ENCODE measurements at regions not wholly inside any gene's neighbourhood (a gene's known extent, or its start where the extent isn't known, plus 50 kb on each side); places are given as distances from the start of the nearest gene placed in this dataset.

- no peak for TF ChIP-seq PKNOX1 (IDR thresholded peaks at IDR 0.05)
- no peak for TF ChIP-seq BHLHE40 (IDR thresholded peaks at IDR 0.05; ENCODE audit: borderline replicate concordance)
- no peak for TF ChIP-seq TARDBP (IDR thresholded peaks at IDR 0.05)
- no peak for TF ChIP-seq SP1 (IDR thresholded peaks at IDR 0.05)
- TF ChIP-seq CTBP1 (IDR thresholded peaks at IDR 0.05; ENCODE audit: borderline replicate concordance), result no peak
- no peak for TF ChIP-seq FOXK2 (IDR thresholded peaks at IDR 0.05)
- TF ChIP-seq LEF1 (IDR thresholded peaks at IDR 0.05; ENCODE audit: borderline replicate concordance), result no peak
- TF ChIP-seq ZNF384 (IDR thresholded peaks at IDR 0.05), result no peak
- TF ChIP-seq FOXM1 (IDR thresholded peaks at IDR 0.05; ENCODE audit: borderline replicate concordance), result no peak
- TF ChIP-seq NFRKB (IDR thresholded peaks at IDR 0.05), result no peak
- TF ChIP-seq SUZ12 (IDR thresholded peaks at IDR 0.05), result no peak
Measured at GRCh38 chr4:27267970-27268355, 407.3 kb downstream of the STIM2 start.

Data from HEK293T (cell line).